Endothelial cell of umbilical vein (primary cell): ENCODE measurements at regions not wholly inside any gene's neighbourhood (a gene's known extent, or its start where the extent isn't known, plus 50 kb on each side); places are given as distances from the start of the nearest gene placed in this dataset.
"Not testable (repeated sequence)": the region's sequence is repeated elsewhere in the genome, so short reads cannot be mapped to it uniquely, and the experiment has no call there.

Source experiments
- BruUV-seq: library from RNA; stranded (reverse); fragments of 400-500 nt; replicated peaks from 2 replicates; lab custom pipeline; 2021; lab: Mats Ljungman, UMichigan
- CTCF ChIA-PET: fragments of 300-600, 350-600 bp; sonication (Branson Sonifier 250); formaldehyde crosslinking; loops from one replicate; lab custom pipeline; 2021; ENCODE audit warnings: antibody characterized with exemption, inconsistent platforms; lab: Charles Lee
- POLR2A ChIA-PET: fragments of 300-600, 350-600 bp; sonication (Branson Sonifier 250); formaldehyde crosslinking; loops from one replicate; lab custom pipeline; 2021; ENCODE audit warnings: antibody characterized with exemption, inconsistent platforms; lab: Charles Lee
- DNase-seq: peaks from one replicate; pipeline ENCODE4 v3.0.0-alpha.2; 2011; ENCODE audit warnings: low read depth, low spot score
- FAIRE-seq: peaks from 2 replicates; lab custom pipeline; 2011; peaks lifted over from hg19 to GRCh38; lab: Jason Lieb, UNC
- H2AFZ ChIP-seq: 2 replicates; pipeline ENCODE4 v1.6.0; 2012; ENCODE audit warnings: low read depth, low read length, control low read depth, inconsistent platforms
- H3K27ac ChIP-seq: 2 replicates; pipeline ENCODE4 v1.5.1; 2011; ENCODE audit warnings: low read depth, mild to moderate bottlenecking, control low read depth, low read length, moderate library complexity; ENCODE audit not compliant: insufficient read depth
- H3K27me3 ChIP-seq, 2 experiments: 2 replicates each; pipeline versions ENCODE4 v1.6.0 to v1.6.1; 2011; ENCODE audit warnings: low read length in 2 of 2, mixed read lengths in 1 of 2; ENCODE audit not compliant: control insufficient read depth in 2 of 2, insufficient read depth in 2 of 2
- H3K36me3 ChIP-seq, 2 experiments: 2 replicates in 1 of 2; 3 replicates in 1 of 2; pipeline ENCODE4 v1.5.1; 2011; ENCODE audit warnings: low read length in 2 of 2, mild to moderate bottlenecking in 1 of 2, moderate library complexity in 1 of 2; ENCODE audit not compliant: control insufficient read depth in 2 of 2, insufficient read depth in 2 of 2; ENCODE audit errors: extremely low read depth in 1 of 2
- H3K4me1 ChIP-seq: 3 replicates; pipeline ENCODE4 v1.5.1; 2011; ENCODE audit warnings: mild to moderate bottlenecking, low read length; ENCODE audit not compliant: control insufficient read depth, insufficient read depth; ENCODE audit errors: extremely low read depth
- H3K4me2 ChIP-seq: 2 replicates; pipeline ENCODE4 v1.6.1; 2011; ENCODE audit warnings: low read length, control low read depth, mixed read lengths; ENCODE audit not compliant: insufficient read depth
- H3K4me3 ChIP-seq, 3 experiments: fragments of 200-600 bp in 1 of 3; sonication (generic), shearing (Covaris generic) in 1 of 3; replicated peaks in 1 of 3; 2 replicates each; pipeline ENCODE4 v1.5.1; 2011 to 2016; ENCODE audit warnings: control low read depth in 3 of 3, low read length in 3 of 3, mild to moderate bottlenecking in 2 of 3, inconsistent platforms in 1 of 3, low read depth in 1 of 3, moderate library complexity in 1 of 3; ENCODE audit not compliant: insufficient read depth in 1 of 3
- H3K79me2 ChIP-seq: 2 replicates; pipeline ENCODE4 v1.6.0; 2012; ENCODE audit warnings: low read length, inconsistent platforms; ENCODE audit not compliant: control insufficient read depth, insufficient read depth
- H3K9ac ChIP-seq: replicated peaks from 2 replicates; pipeline ENCODE3; 2011; ENCODE audit warnings: low read length, control low read depth; ENCODE audit not compliant: insufficient read depth; ENCODE audit errors: extremely low read depth
- H3K9me1 ChIP-seq: replicated peaks from 3 replicates; pipeline ENCODE4 v1.6.0; 2011; ENCODE audit warnings: mild to moderate bottlenecking, low read length; ENCODE audit not compliant: control insufficient read depth, insufficient read depth; ENCODE audit errors: extremely low read depth
- H3K9me3 ChIP-seq: replicated peaks from 2 replicates; pipeline ENCODE4 v1.5.1; 2012; ENCODE audit warnings: low read length, inconsistent platforms; ENCODE audit not compliant: control insufficient read depth, insufficient read depth
- H4K20me1 ChIP-seq: replicated peaks from 2 replicates; pipeline ENCODE3; 2011; ENCODE audit warnings: mild to moderate bottlenecking, low read length; ENCODE audit not compliant: control insufficient read depth, insufficient read depth; ENCODE audit errors: extremely low read depth
- CTCF ChIP-seq, 2 donors: IDR thresholded peaks; 1 replicate in 1 of 2; 2 replicates in 1 of 2; pipeline ENCODE4 v1.5.1; 2011; ENCODE audit warnings: low read length in 2 of 2, mild to moderate bottlenecking in 2 of 2, moderate library complexity in 2 of 2, control low read depth in 1 of 2, inconsistent platforms in 1 of 2, low read depth in 1 of 2; ENCODE audit not compliant: insufficient read depth in 1 of 2; ENCODE audit errors: extremely low read depth in 1 of 2
- EZH2 ChIP-seq: IDR thresholded peaks from 2 replicates; pipeline ENCODE4 v1.6.1; 2012; ENCODE audit warnings: borderline replicate concordance, low read depth, mild to moderate bottlenecking, moderate library complexity, low read length, inconsistent platforms; ENCODE audit not compliant: severe bottlenecking
- FOS ChIP-seq: IDR thresholded peaks from 2 replicates; pipeline ENCODE4 v1.6.1; 2011; ENCODE audit warnings: mild to moderate bottlenecking, low read length, moderate library complexity, borderline replicate concordance; ENCODE audit not compliant: insufficient read depth
- GATA2 ChIP-seq: IDR thresholded peaks from 2 replicates; pipeline ENCODE4 v1.7.0; 2011; ENCODE audit warnings: low read depth, mild to moderate bottlenecking, moderate library complexity, mixed read lengths, low read length; ENCODE audit not compliant: insufficient read length, insufficient read depth
- JUN ChIP-seq: IDR thresholded peaks from 2 replicates; pipeline ENCODE4 v1.6.1; 2011; ENCODE audit warnings: borderline replicate concordance, low read depth; ENCODE audit not compliant: insufficient read length, insufficient read depth
- MAX ChIP-seq: IDR thresholded peaks from 2 replicates; pipeline ENCODE4 v1.6.1; 2011; ENCODE audit not compliant: insufficient read depth, insufficient read length
- MYC ChIP-seq: IDR thresholded peaks from one replicate; pipeline ENCODE4 v1.6.1; 2011; ENCODE audit warnings: mild to moderate bottlenecking, low read depth, low read length
- POLR2A ChIP-seq: IDR thresholded peaks from 2 replicates; pipeline ENCODE4 v1.6.1; 2012; ENCODE audit warnings: low read depth, mild to moderate bottlenecking, control low read depth, low read length
- POLR2AphosphoS5 ChIP-seq: IDR thresholded peaks from 2 replicates; pipeline ENCODE4 v1.6.1; 2012; ENCODE audit warnings: low read depth, mild to moderate bottlenecking, control low read depth, low read length, moderate library complexity; ENCODE audit not compliant: insufficient read depth
- dilution Hi-C: fragments of 300-500 bp; cut with MboI; formaldehyde crosslinking; loops from one replicate; pipeline ENCODE4 v1.15.0; 2019; ENCODE audit warnings: low sequenced_read_pairs; ENCODE audit not compliant: extremely low pct_ligation_motif_present
- intact Hi-C: fragments of 100-400 bp; cut with micrococcal nuclease; formaldehyde crosslinking; loops from one replicate; pipeline ENCODE4 v1.10.0; 2022

GRCh38 chr4:22624002-22624401 lies 68.7 kb upstream of the GBA3 start:
- H3K27ac ChIP-seq, H3K9me3 ChIP-seq, H3K4me3 ChIP-seq, BruUV-seq, H2AFZ ChIP-seq, intact Hi-C loops, H3K9me1 ChIP-seq, H3K4me2 ChIP-seq, POLR2A ChIA-PET, H3K4me1 ChIP-seq, CTCF ChIA-PET, H3K27me3 ChIP-seq, H4K20me1 ChIP-seq, H3K9ac ChIP-seq, H3K79me2 ChIP-seq, H3K36me3 ChIP-seq, dilution Hi-C loops, DNase-seq: not testable (repeated sequence)
- peak; percentile 4 for FAIRE-seq

GRCh38 chr4:22625311-22625710 lies 67.4 kb upstream of the GBA3 start:
- POLR2A ChIA-PET, result no interaction called here
- no peak overlapping the region for H3K4me2 ChIP-seq
- H3K4me1 ChIP-seq, result no peaks in the 10 kb centered on the region
- TF ChIP-seq JUN (no peak), POLR2A (no peak), POLR2AphosphoS5 (no peak), MAX (no peak), MYC (no peak), CTCF (IDR thresholded peaks at IDR 0.05; ENCODE audit: extremely low read depth in 1 of 2, insufficient read depth in 1 of 2, low read depth in 1 of 2, low read length in 2 of 2) (no peak), EZH2 (no peak), FOS (no peak), GATA2 (no peak)
- dilution Hi-C loops (no loop called here), intact Hi-C loops (no loop called here)
- H3K79me2 ChIP-seq, result no peaks in the 10 kb centered on the region
- no peaks in the 10 kb centered on the region for H3K27me3 ChIP-seq
- no TSS peak for BruUV-seq
- H2AFZ ChIP-seq, result no peak overlapping the region
- no peak overlapping the region for H3K9ac ChIP-seq
- FAIRE-seq, result no peak
- no peak overlapping the region for H3K27ac ChIP-seq
- no peaks in the 10 kb centered on the region for H3K36me3 ChIP-seq
- no peaks in the 10 kb centered on the region for H4K20me1 ChIP-seq
- CTCF ChIA-PET, result no interaction called here
- no peaks in the 10 kb centered on the region for H3K9me3 ChIP-seq
- no peak for DNase-seq
- H3K9me1 ChIP-seq, result no peaks in the 10 kb centered on the region
- H3K4me3 ChIP-seq, result no peak overlapping the region

GRCh38 chr4:22627851-22628250 lies 64.9 kb upstream of the GBA3 start:
- H3K27me3 ChIP-seq, H3K4me1 ChIP-seq, POLR2A ChIA-PET, FAIRE-seq, H4K20me1 ChIP-seq, H3K9ac ChIP-seq, H3K9me3 ChIP-seq, H3K9me1 ChIP-seq, H2AFZ ChIP-seq, dilution Hi-C loops, DNase-seq, H3K27ac ChIP-seq, H3K4me3 ChIP-seq, H3K4me2 ChIP-seq, BruUV-seq, H3K79me2 ChIP-seq, intact Hi-C loops, H3K36me3 ChIP-seq: not testable (repeated sequence)
- CTCF ChIA-PET, result interaction anchor here (0.9 kb wide), 1 partner anchor 674 kb away, joined by 3 read pairs; no protein-coding TSS in a partner anchor
